NCI-H2081 (cell line): ENCODE measurements at regions not wholly inside any gene's neighbourhood (a gene's known extent, or its start where the extent isn't known, plus 50 kb on each side); places are given as distances from the start of the nearest gene placed in this dataset.

Experiments used
- DNase-seq, 2 experiments: peaks; one replicate each; lab custom pipeline; 2025; lab: John Stamatoyannopoulos, UW

- DNase-seq: no peak
Measured at GRCh38 chr9:38286357-38286756, 106.1 kb upstream of the ALDH1B1 start.

GRCh38 chr9:38285236-38285635 lies 107.3 kb upstream of the ALDH1B1 start:
- no peak for DNase-seq

- peak; percentile 86 to 95 for DNase-seq
Measured at GRCh38 chr9:38284588-38285051, 107.9 kb upstream of the ALDH1B1 start.

GRCh38 chr9:38284039-38284575 lies 108.4 kb upstream of the ALDH1B1 start:
- DNase-seq: no peak

- DNase-seq: no peak
Measured at GRCh38 chr9:38282756-38283155, 109.7 kb upstream of the ALDH1B1 start.

GRCh38 chr9:38281917-38282316 lies 110.6 kb upstream of the ALDH1B1 start:
- DNase-seq: no peak

- no peak for DNase-seq
Measured at GRCh38 chr9:38281196-38281595, 111.3 kb upstream of the ALDH1B1 start.

- DNase-seq: no peak
Measured at GRCh38 chr9:38280251-38280800, 112.2 kb upstream of the ALDH1B1 start.

GRCh38 chr9:38278931-38279679 lies 113.4 kb upstream of the ALDH1B1 start:
- DNase-seq: no peak

- no peak for DNase-seq
Measured at GRCh38 chr9:38278457-38278856, 114.0 kb upstream of the ALDH1B1 start.

- no peak for DNase-seq
Measured at GRCh38 chr9:38277601-38278200, 114.8 kb upstream of the ALDH1B1 start.

GRCh38 chr9:38276771-38277439 lies 115.6 kb upstream of the ALDH1B1 start:
- no peak for DNase-seq

- no peak for DNase-seq
Measured at GRCh38 chr9:38274800-38275199, 117.7 kb upstream of the ALDH1B1 start.

- DNase-seq: no peak
Measured at GRCh38 chr9:38272710-38273109, 119.8 kb upstream of the ALDH1B1 start.

GRCh38 chr9:38271666-38272241 lies 120.7 kb upstream of the ALDH1B1 start:
- no peak for DNase-seq

- no peak for DNase-seq
Measured at GRCh38 chr9:38269775-38270174, 122.7 kb upstream of the ALDH1B1 start.

- no peak for DNase-seq
Measured at GRCh38 chr9:38263532-38263931, 129.0 kb upstream of the ALDH1B1 start.

- DNase-seq: no peak
Measured at GRCh38 chr9:38259519-38260218, 132.8 kb upstream of the ALDH1B1 start.

- no peak for DNase-seq
Measured at GRCh38 chr9:38259056-38259455, 133.4 kb upstream of the ALDH1B1 start.

- no peak for DNase-seq
Measured at GRCh38 chr9:38257626-38258215, 134.8 kb upstream of the ALDH1B1 start.

- no peak for DNase-seq
Measured at GRCh38 chr9:38256461-38256860, 136.0 kb upstream of the ALDH1B1 start.
